Right ventricle myocardium superior (tissue), 1 donor: ENCODE measurements at regions not wholly inside any gene's neighbourhood (a gene's known extent, or its start where the extent isn't known, plus 50 kb on each side); places are given as distances from the start of the nearest gene placed in this dataset.

Experiments used
- ATAC-seq: fragments of 200-7000 bp; cut with Tn5 transposase; one replicate; pipeline ENCODE4 v1.9.1; 2020; ENCODE audit warnings: mild to moderate bottlenecking; ENCODE audit not compliant: poor library complexity
- DNase-seq: peaks from one replicate; pipeline ENCODE4 v3.0.0-alpha.2; 2020
- intact Hi-C: fragments of 100-400 bp; cut with DNase I; formaldehyde crosslinking; loops from one replicate; pipeline ENCODE4 v1.11.2; 2022
- donor health status: DM: no; HTN: yes; CAD: no; lungs with severe emphysema.

- intact Hi-C loops = no loop called here
Measured at GRCh38 chr9:115606838-115607237, 488.9 kb upstream of the TNC start.

GRCh38 chr9:115614326-115614999 lies 496.5 kb upstream of the TNC start:
- ATAC-seq = no peak

More at GRCh38 chr9:115606838-115607237, 488.9 kb upstream of the TNC start:
- DNase-seq (no peak), ATAC-seq (no peak)

DNA sequence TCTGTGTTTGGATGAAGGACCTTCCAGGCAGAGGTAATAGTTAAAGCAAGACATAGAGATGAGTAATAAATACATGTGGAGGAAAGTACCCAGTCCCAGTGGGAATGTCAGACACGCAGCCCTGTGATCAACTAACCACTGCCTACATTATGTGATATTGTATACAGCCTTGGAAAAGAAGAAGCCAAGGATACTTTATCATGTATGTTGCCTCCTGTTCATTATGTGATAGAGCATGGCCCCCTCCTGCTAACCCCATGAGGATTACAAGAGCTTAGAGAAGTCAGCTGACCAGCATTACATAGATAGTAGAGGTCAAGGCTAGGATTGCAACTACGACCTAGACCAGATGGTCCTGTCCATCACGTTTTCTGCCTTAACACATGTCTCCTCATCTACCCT lies 497.0 kb upstream of the TNC start:
- intact Hi-C loops = no loop called here
- ATAC-seq = no peak
- DNase-seq = no peak

More at GRCh38 chr9:115614326-115614999, 496.5 kb upstream of the TNC start:
- no peak for DNase-seq
- intact Hi-C loops = no loop called here

DNA sequence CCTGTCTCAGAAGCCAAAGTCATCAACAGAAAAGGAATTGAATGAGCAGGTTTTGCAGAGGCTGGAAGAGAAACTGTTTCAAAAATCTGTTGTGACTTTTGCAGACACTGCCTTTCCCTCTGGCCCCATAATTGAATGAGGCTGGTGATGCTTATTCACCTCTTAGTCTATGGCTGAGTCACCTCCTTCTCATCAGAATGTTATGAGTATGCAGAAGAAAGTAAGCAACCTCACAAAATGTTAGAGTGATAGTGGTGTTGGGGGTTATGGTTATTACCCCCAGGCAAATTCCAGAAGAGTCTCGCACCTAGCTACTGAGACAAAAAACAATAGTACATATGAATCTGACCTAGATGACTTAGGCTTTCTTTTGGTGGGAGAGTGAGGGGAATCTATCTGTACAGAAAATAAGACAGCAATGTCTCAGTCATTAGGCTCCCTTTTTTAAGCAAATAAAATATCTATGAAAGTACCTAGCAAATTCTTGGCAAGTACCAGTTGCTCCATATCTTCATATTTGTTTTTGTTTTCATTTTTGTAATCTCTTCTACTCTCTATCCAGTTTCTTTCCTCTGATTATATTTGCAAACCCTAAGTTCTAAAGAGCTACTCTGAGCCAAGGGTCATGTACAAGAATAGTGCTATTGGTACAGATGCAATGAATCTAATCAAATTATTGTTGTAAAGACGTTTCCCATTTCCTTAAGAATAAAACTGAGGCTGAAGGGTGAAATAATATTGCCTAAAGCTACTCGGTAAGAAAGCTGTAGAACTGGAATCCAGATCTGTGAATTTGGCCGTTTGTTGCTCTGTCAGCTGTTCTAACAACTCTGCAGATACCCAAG lies 498.1 kb upstream of the TNC start:
- ATAC-seq (no peak), DNase-seq (no peak)
- intact Hi-C loops = no loop called here

DNA sequence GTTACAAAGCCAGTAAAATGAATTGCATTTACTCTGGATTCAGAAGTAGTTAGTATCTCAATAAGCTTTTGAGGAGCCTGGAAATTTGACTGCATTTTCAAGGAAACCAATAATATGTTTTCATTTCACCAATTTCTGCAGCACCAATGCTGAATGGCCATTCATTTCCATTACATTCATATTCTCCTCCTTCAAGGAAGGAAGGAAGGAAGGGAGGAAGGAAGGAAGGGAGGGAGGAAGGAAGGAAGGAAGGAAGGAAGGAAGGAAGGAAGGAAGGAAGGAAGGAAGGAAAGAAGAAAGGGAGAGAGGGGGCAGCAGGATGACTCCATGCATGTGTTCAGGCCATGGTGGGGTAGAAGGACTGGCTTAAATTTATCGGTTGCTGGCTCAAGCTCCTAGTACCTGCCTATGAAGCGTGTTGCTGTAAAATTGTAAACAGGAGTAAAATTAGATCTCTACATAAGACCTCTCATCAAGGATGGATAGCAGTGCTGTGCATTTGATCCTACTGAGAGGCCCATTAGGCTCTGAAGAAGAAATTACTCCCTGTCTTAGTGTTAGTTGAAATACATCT lies 498.8 kb upstream of the TNC start:
- intact Hi-C loops = no loop called here
- ATAC-seq = no peak
- no peak for DNase-seq

DNA sequence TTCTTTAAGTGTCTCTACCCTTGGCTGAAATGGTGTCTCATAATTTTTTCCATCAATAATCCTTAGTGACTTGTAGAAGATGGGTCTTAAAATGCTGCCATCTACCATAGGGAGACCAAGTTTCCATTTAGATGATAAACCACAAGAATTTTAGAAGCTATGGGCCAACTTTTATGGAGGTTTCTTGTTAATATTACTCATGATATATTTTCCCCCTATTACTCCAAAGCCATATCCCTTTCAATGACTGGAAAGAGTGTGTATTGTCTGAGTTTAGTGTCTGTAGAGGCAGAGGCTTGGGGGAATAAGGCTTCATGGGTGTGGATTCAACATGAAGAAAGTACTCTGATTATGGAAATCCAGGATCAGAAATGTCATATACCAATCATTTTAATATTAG lies 507.3 kb upstream of the TNC start:
- no peak for ATAC-seq
- intact Hi-C loops = no loop called here
- DNase-seq = no peak

- DNase-seq (no peak), ATAC-seq (no peak)
- intact Hi-C loops = no loop called here
Measured at GRCh38 chr9:115625954-115626353, 508.0 kb upstream of the TNC start.

- ATAC-seq (no peak), DNase-seq (no peak)
- intact Hi-C loops = no loop called here
Measured at GRCh38 chr9:115627511-115627910, 509.6 kb upstream of the TNC start.

- intact Hi-C loops = no loop called here
- no peak for ATAC-seq
- no peak for DNase-seq
Measured at GRCh38 chr9:115628426-115628825, 510.5 kb upstream of the TNC start.

GRCh38 chr9:115629879-115630840 lies 512.2 kb upstream of the TNC start:
- intact Hi-C loops = no loop called here
- DNase-seq (no peak), ATAC-seq (no peak)

DNA sequence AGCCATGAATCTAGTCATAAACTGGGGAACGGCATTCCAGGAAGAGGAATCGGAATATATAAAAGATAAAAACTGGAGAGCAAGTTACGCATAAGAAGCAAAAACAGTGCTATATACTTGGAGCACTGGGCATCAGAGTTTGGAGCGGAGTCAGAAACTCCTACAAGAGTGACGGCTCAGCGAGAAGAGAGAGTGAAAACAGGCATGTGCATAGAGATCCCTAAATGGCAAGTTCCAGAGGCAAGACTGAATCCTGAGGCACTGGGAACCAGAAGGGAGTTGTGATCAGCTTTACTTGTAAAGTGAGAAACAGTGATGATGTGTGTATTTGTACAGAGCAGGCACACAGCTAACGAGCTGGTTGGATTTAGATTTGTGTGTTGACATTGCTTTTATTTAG lies 514.4 kb upstream of the TNC start:
- DNase-seq = no peak
- intact Hi-C loops = no loop called here
- no peak for ATAC-seq

DNA sequence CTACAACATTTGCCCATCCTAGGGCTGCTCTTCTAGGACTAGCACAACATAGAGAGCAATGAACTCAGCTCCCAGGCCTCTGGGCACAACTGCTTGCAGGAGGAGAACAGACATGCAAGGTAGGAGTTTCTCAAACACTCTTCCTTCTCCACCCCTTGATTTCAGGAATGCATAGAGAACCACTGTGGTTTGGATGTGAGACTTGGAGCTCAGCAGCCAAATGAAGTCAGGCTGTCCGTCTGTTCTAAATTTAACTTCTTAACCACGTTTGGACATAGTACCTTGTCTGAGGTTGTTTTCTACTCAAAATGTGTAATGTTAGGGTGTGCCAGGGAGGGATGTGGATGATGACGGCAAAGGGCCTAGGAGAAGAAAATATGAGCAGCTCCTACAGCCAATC lies 515.1 kb upstream of the TNC start:
- DNase-seq (no peak), ATAC-seq (no peak)
- intact Hi-C loops = no loop called here

DNA sequence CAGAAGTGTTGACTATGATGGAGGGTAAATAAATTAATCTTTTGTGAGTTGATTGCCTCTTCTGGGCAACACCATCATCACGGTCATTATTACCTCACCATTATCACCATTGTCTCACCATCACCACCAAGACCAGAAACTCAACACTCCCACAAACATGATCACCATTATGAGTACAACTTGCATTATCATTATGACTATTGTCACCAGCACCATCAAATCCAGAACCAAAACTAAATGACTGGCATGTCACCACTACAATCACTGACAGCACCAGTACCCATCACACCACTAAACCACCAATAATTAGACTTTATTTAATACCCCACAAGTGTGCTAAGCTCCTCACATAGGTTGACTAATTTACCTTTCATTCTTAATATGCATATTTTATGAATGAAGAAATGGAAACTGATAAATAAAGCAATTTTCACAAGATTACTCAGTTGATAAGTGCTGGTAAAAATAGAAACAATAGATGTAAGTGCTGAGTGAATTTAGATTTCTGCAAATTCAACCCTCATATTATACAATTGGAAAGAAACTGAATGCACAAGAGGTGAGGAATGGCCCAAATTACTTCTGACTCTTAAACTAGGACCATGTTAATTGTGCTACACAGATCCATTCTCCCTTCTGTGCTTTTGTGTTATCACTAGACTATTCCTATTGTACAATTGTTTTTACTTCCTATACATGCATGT lies 517.8 kb upstream of the PAPPA start:
- no peak for ATAC-seq
- no peak for DNase-seq
- intact Hi-C loops = no loop called here

GRCh38 chr9:115636596-115636995 lies 517.0 kb upstream of the PAPPA start:
- no peak for ATAC-seq
- intact Hi-C loops = no loop called here
- no peak for DNase-seq

GRCh38 chr9:115637661-115638060 lies 515.9 kb upstream of the PAPPA start:
- ATAC-seq (no peak), DNase-seq (no peak)
- intact Hi-C loops = no loop called here

DNA sequence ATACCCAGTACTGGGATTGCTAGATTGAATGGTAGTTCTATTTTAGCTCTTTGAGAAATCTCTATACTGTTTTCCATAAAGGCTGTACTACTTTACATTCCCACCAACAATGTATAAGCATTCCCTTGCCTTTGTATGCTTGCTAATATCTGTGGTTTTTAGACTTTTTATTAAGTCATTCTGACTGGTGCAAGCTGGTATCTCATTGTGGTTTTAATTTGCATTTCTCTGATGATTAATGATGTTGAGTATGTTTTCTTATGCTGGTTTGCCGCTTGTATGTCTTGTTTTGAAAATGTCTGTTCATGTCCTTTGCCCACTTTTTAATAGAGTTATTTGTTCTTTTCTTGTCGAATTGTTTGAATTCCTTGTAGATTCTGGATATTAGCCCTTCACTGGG lies 512.7 kb upstream of the PAPPA start:
- ATAC-seq (no peak), DNase-seq (no peak)
- intact Hi-C loops = no loop called here

DNA sequence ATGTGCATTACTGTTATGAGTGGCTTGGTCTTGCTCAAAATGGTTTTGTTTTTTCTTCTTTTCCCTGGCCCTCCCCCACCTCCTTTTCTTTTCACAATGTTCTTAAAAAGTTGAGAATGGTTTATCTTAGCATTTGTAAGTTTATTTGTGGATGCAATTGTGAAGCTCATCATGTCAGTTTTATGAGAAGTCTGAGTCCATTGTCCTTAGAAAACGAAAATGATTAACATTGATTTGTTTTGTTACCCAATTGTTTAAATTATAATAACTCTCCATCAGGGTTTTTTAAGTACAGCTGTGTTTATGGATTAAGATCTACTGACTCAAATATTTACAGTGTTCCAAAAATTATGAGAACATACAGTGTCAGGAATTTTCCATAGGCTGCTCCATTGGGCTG lies 511.3 kb upstream of the PAPPA start:
- intact Hi-C loops = no loop called here
- DNase-seq (no peak), ATAC-seq (no peak)

DNA sequence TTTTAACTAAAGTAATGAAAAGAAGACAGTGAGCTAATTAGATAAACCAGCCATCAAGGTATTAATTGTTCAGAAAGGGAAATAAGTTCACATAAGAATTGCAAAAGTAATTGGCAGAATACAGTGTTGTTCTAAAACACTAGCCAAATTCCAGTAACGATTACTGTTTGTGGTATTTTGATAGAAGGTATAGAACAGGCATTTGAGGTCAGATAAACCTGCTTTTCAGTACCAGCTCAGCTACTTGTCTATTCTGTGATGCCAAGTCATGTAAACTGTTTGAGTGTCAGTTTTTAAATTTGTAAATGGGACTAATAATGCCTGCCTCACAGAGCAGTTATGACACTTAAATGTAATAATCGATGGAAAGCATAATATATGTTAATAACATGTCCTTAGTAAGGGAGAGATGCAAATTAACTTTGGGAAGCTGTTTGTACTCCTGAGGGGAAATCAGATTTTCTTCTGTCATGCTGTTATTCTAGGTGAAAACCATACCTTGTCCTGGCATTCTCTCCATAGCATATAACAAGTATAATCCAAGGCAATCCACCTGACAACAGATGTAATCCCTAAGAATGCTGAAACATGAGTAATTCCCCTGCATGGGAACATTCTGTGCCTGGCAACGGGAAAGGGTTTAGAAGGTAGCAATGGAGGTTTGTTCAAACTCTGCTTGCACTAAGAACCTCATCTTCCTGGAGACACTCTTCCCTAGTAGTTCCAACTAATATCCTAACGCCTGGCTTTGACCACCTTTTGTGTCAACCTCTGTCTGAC lies 509.5 kb upstream of the PAPPA start:
- ATAC-seq (no peak), DNase-seq (no peak)
- intact Hi-C loops = no loop called here
